Lower leg skin (tissue), 3 donors: ENCODE measurements at regions not wholly inside any gene's neighbourhood (a gene's known extent, or its start where the extent isn't known, plus 50 kb on each side); places are given as distances from the start of the nearest gene placed in this dataset.

Experiments used
- CTCF ChIP-seq, 3 donors: fragments of 450-650 bp; IDR thresholded peaks; one replicate each; pipeline ENCODE4 v1.5.1; 2016; ENCODE audit warnings: antibody characterized with exemption in 3 of 3, mild to moderate bottlenecking in 3 of 3, moderate library complexity in 2 of 3
- POLR2A ChIP-seq, 2 donors: fragments of 450-650 bp; IDR thresholded peaks; one replicate each; pipeline ENCODE4 v1.6.1; 2016 to 2017; ENCODE audit warnings: antibody characterized with exemption in 2 of 2, mild to moderate bottlenecking in 1 of 2, moderate library complexity in 1 of 2

- TF ChIP-seq CTCF (IDR thresholded peaks at IDR 0.05) (no peak), POLR2A (IDR thresholded peaks at IDR 0.05) (no peak)
Observed at GRCh38 chr11:116412118-116412889, 360.5 kb downstream of the BUD13 start.
